OCI-LY7 (cell line): ENCODE measurements at regions not wholly inside any gene's neighbourhood (a gene's known extent, or its start where the extent isn't known, plus 50 kb on each side); places are given as distances from the start of the nearest gene placed in this dataset.

Source experiments
- BruUV-seq: library from RNA; stranded (reverse); fragments of 400-500 nt; replicated peaks from 2 replicates; lab custom pipeline; 2021; lab: Mats Ljungman, UMichigan
- CTCF ChIA-PET: fragments of 300-600 bp; sonication (Branson Sonifier 250); formaldehyde crosslinking; loops from one replicate; lab custom pipeline; 2022; ENCODE audit warnings: antibody characterized with exemption; ENCODE audit not compliant: unreplicated experiment; lab: Charles Lee
- POLR2A ChIA-PET: fragments of 300-600 bp; sonication (Branson Sonifier 250); formaldehyde crosslinking; loops from one replicate; lab custom pipeline; 2022; ENCODE audit warnings: antibody characterized with exemption; lab: Charles Lee
- DNase-seq: peaks from one replicate; pipeline ENCODE4 v3.0.0-alpha.2; 2015; ENCODE audit warnings: low spot score
- H2AFZ ChIP-seq: fragments of 200-600 bp; sonication (generic), shearing (Covaris generic); 2 replicates; pipeline ENCODE4 v1.6.1; 2014; ENCODE audit warnings: mild to moderate bottlenecking, antibody characterized with exemption, low read length, moderate library complexity
- H3K27ac ChIP-seq: fragments of 200-600 bp; sonication (generic); 2 replicates; pipeline ENCODE4 v1.5.1; 2014; ENCODE audit warnings: mixed run types, low read depth, mild to moderate bottlenecking, moderate library complexity, low read length, inconsistent platforms; ENCODE audit not compliant: poor library complexity, severe bottlenecking
- H3K36me3 ChIP-seq: fragments of 200-600 bp; sonication (generic); 2 replicates; pipeline ENCODE4 v1.6.1; 2014; ENCODE audit warnings: mild to moderate bottlenecking, antibody characterized with exemption, low read length, moderate library complexity, mixed read lengths; ENCODE audit not compliant: insufficient read depth
- H3K4me1 ChIP-seq: fragments of 200-600 bp; sonication (generic); 2 replicates; pipeline ENCODE4 v1.5.1; 2014; ENCODE audit warnings: mild to moderate bottlenecking, low read length; ENCODE audit not compliant: insufficient read depth, poor library complexity, severe bottlenecking
- H3K4me2 ChIP-seq: fragments of 200-600 bp; sonication (generic); 2 replicates; pipeline ENCODE4 v1.6.1; 2014; ENCODE audit warnings: mild to moderate bottlenecking, low read length
- H3K4me3 ChIP-seq: fragments of 200-600 bp; sonication (generic); 2 replicates; pipeline ENCODE4 v1.5.1; 2014; ENCODE audit warnings: mild to moderate bottlenecking, low read depth, low read length; ENCODE audit not compliant: poor library complexity, severe bottlenecking
- H3K79me2 ChIP-seq: fragments of 200-600 bp; sonication (generic); 2 replicates; pipeline ENCODE4 v1.6.1; 2016; ENCODE audit warnings: low read depth, mild to moderate bottlenecking, low read length, moderate library complexity, mixed read lengths; ENCODE audit not compliant: insufficient read depth
- H3K9me2 ChIP-seq: fragments of 200-600 bp; sonication (generic); 2 replicates; pipeline ENCODE4 v1.6.1; 2016; ENCODE audit warnings: mild to moderate bottlenecking, low read length, mixed read lengths; ENCODE audit not compliant: insufficient read depth
- H3K9me3 ChIP-seq: fragments of 200-600 bp; sonication (generic); 2 replicates; pipeline ENCODE4 v1.6.1; 2014; ENCODE audit warnings: mild to moderate bottlenecking, mixed run types, low read length, mixed read lengths
- H4K20me1 ChIP-seq: fragments of 200-600 bp; sonication (generic); 2 replicates; pipeline ENCODE4 v1.6.1; 2014; ENCODE audit warnings: mild to moderate bottlenecking, antibody characterized with exemption, low read length, moderate library complexity, mixed read lengths; ENCODE audit not compliant: insufficient read depth
- CTCF ChIP-seq: fragments of 200-600 bp; sonication (generic); conservative IDR thresholded peaks from 2 replicates; pipeline ENCODE4 v1.5.1; 2014; ENCODE audit warnings: mild to moderate bottlenecking, antibody characterized with exemption, low read length, moderate library complexity, mixed read lengths
- EZH2phosphoT487 ChIP-seq: fragments of 200-600 bp; sonication (generic); IDR thresholded peaks from 2 replicates; pipeline ENCODE4 v1.6.1; 2018; ENCODE audit warnings: low read depth, borderline replicate concordance, mild to moderate bottlenecking, mixed run types, antibody characterized with exemption, low read length, moderate library complexity, mixed read lengths
- intact Hi-C: fragments of 100-400 bp; cut with micrococcal nuclease; formaldehyde crosslinking; loops from one replicate; pipeline ENCODE4 v1.10.0; 2022; ENCODE audit not compliant: unreplicated experiment

- no peaks in the 10 kb centered on the region for H3K4me1 ChIP-seq
- H3K36me3 ChIP-seq: no peaks in the 10 kb centered on the region
- DNase-seq: no peak
- no peaks in the 10 kb centered on the region for H3K79me2 ChIP-seq
- intact Hi-C loops: no loop called here
- H2AFZ ChIP-seq: no peak overlapping the region
- H3K4me3 ChIP-seq: no peak overlapping the region
- ChIA-PET POLR2A (no interaction called here), CTCF (no interaction called here)
- no peaks in the 10 kb centered on the region for H4K20me1 ChIP-seq
- H3K27ac ChIP-seq: no peak overlapping the region
- no peak overlapping the region for H3K4me2 ChIP-seq
- no TSS peak for BruUV-seq
- no peaks in the 10 kb centered on the region for H3K9me3 ChIP-seq
- TF ChIP-seq EZH2phosphoT487 (no peak), CTCF (no peak)
- no peaks in the 10 kb centered on the region for H3K9me2 ChIP-seq
Observed at GRCh38 chr14:61878931-61879330, 116.7 kb downstream of the SNAPC1 start.

GRCh38 chr14:61881046-61881445, 118.8 kb downstream of the SNAPC1 start:
- no peaks in the 10 kb centered on the region for H4K20me1 ChIP-seq
- no peak overlapping the region for H2AFZ ChIP-seq
- BruUV-seq: no TSS peak
- no peak overlapping the region for H3K27ac ChIP-seq
- POLR2A ChIA-PET: no interaction called here
- no peaks in the 10 kb centered on the region for H3K79me2 ChIP-seq
- H3K4me3 ChIP-seq: no peak overlapping the region
- DNase-seq: no peak
- no peak for TF ChIP-seq EZH2phosphoT487
- intact Hi-C loops: no loop called here
- H3K4me1 ChIP-seq: peaks cover 5% of the 10 kb centered on the region
- H3K9me3 ChIP-seq: no peaks in the 10 kb centered on the region
- CTCF ChIA-PET: no interaction called here
- no peak overlapping the region for H3K4me2 ChIP-seq
- H3K36me3 ChIP-seq: no peaks in the 10 kb centered on the region
- H3K9me2 ChIP-seq: no peaks in the 10 kb centered on the region

GRCh38 chr14:61884711-61885110, 122.5 kb downstream of the SNAPC1 start:
- no peak for DNase-seq
- Histone ChIP-seq H4K20me1 (no peaks in the 10 kb centered on the region), H3K27ac (no peak overlapping the region), H3K4me3 (no peak overlapping the region), H3K4me2 (no peak overlapping the region), H3K79me2 (no peaks in the 10 kb centered on the region), H3K9me2 (no peaks in the 10 kb centered on the region), H3K4me1 (peaks cover 5% of the 10 kb centered on the region), H3K36me3 (no peaks in the 10 kb centered on the region), H2AFZ (no peak overlapping the region), H3K9me3 (no peaks in the 10 kb centered on the region)
- ChIA-PET POLR2A (no interaction called here), CTCF (no interaction called here)
- TF ChIP-seq CTCF (no peak), EZH2phosphoT487 (no peak)
- no TSS peak for BruUV-seq
- intact Hi-C loops: no loop called here
